A673 (cell line): ENCODE measurements at regions not wholly inside any gene's neighbourhood (a gene's known extent, or its start where the extent isn't known, plus 50 kb on each side); places are given as distances from the start of the nearest gene placed in this dataset.

ENCODE experiments used
- BruUV-seq: library from RNA; stranded (reverse); fragments of 400-500 nt; replicated peaks from 2 replicates; lab custom pipeline; 2021; lab: Mats Ljungman, UMichigan
- CTCF ChIA-PET: fragments of 300-600 bp; sonication (Branson Sonifier 250); formaldehyde crosslinking; loops from one replicate; lab custom pipeline; 2022; ENCODE audit warnings: antibody characterized with exemption; lab: Charles Lee
- POLR2A ChIA-PET: fragments of 300-600 bp; sonication (Branson Sonifier 250); formaldehyde crosslinking; loops from one replicate; lab custom pipeline; 2022; ENCODE audit warnings: antibody characterized with exemption; ENCODE audit not compliant: low non-redundant PET; lab: Charles Lee
- DNase-seq: peaks from one replicate; pipeline ENCODE4 v3.0.0-alpha.2; 2015; ENCODE audit warnings: low spot score
- H3K27ac ChIP-seq: fragments of 200-600 bp; sonication (generic); 2 replicates; pipeline ENCODE4 v1.5.1; 2016; ENCODE audit warnings: mixed run types, low read depth, mild to moderate bottlenecking, mixed read lengths, antibody characterized with exemption, low read length; ENCODE audit not compliant: poor library complexity, severe bottlenecking
- H3K27me3 ChIP-seq: fragments of 200-600 bp; sonication (generic); replicated peaks from 2 replicates; pipeline ENCODE4 v1.6.1; 2017; ENCODE audit warnings: mixed run types, low read depth, mild to moderate bottlenecking, mixed read lengths, antibody characterized with exemption, low read length; ENCODE audit not compliant: insufficient read depth, poor library complexity
- H3K36me3 ChIP-seq: fragments of 200-600 bp; sonication (generic); 2 replicates; pipeline ENCODE4 v1.6.1; 2016; ENCODE audit warnings: mixed run types, mild to moderate bottlenecking, mixed read lengths, antibody characterized with exemption, low read length; ENCODE audit not compliant: insufficient read depth, poor library complexity, severe bottlenecking
- H3K4me1 ChIP-seq: fragments of 200-600 bp; sonication (generic); 2 replicates; pipeline ENCODE4 v1.6.1; 2017; ENCODE audit warnings: mixed run types, mild to moderate bottlenecking, mixed read lengths, antibody characterized with exemption, low read length; ENCODE audit not compliant: insufficient read depth, poor library complexity, severe bottlenecking
- H3K4me3 ChIP-seq: fragments of 200-600 bp; sonication (generic); 2 replicates; pipeline ENCODE4 v1.5.1; 2016; ENCODE audit warnings: low read depth, mixed run types, mild to moderate bottlenecking, mixed read lengths, low read length; ENCODE audit not compliant: poor library complexity, severe bottlenecking
- H3K9me3 ChIP-seq: fragments of 200-600 bp; sonication (generic); 2 replicates; pipeline ENCODE4 v1.6.1; 2016; ENCODE audit warnings: mixed run types, low read depth, mild to moderate bottlenecking, mixed read lengths, antibody characterized with exemption, low read length; ENCODE audit not compliant: poor library complexity, severe bottlenecking
- EZH2 ChIP-seq: fragments of 200-600 bp; sonication (generic); IDR thresholded peaks from 2 replicates; pipeline ENCODE4 v1.6.1; 2017; ENCODE audit warnings: borderline replicate concordance, low read depth, mild to moderate bottlenecking, mixed read lengths, antibody characterized with exemption, low read length; ENCODE audit not compliant: poor library complexity, severe bottlenecking
- intact Hi-C: fragments of 100-400 bp; cut with micrococcal nuclease; formaldehyde crosslinking; loops from one replicate; pipeline ENCODE4 v1.10.0; 2022; ENCODE audit not compliant: unreplicated experiment
- TF ChIP-seq, protein P1 (sequence below): fragments of 300-800, 200-600 bp; sonication (generic); conservative IDR thresholded peaks from 2 replicates; pipeline ENCODE4 v1.5.1; 2017; ENCODE audit warnings: low read depth, mild to moderate bottlenecking, antibody characterized with exemption, low read length, moderate library complexity, mixed read lengths

DNA sequence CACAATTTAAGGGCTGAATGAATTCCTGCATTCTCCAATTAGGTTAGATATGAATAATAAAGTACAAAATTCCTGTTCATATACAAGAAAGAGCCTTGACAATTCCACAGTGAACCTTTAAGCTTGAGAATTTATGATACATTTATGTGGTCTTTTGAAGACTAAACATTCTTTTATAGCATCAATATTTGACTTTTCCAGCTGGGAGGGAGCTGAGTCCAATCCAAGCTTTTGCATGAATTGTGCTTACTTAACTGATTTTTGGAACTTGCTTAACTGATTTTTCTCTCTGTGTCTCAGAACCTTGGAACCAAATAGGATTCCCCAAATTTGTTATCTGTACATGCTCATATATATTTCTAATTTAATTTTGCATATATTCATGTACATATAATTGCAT lies 388.0 kb downstream of the TRIB2 start:
- ChIA-PET POLR2A (no interaction called here), CTCF (no interaction called here)
- Histone ChIP-seq H3K9me3 (no peaks in the 10 kb centered on the region), H3K4me3 (no peak overlapping the region), H3K4me1 (no peaks in the 10 kb centered on the region), H3K27me3 (no peaks in the 10 kb centered on the region), H3K27ac (no peak overlapping the region), H3K36me3 (no peaks in the 10 kb centered on the region)
- TF ChIP-seq, protein P1, sequence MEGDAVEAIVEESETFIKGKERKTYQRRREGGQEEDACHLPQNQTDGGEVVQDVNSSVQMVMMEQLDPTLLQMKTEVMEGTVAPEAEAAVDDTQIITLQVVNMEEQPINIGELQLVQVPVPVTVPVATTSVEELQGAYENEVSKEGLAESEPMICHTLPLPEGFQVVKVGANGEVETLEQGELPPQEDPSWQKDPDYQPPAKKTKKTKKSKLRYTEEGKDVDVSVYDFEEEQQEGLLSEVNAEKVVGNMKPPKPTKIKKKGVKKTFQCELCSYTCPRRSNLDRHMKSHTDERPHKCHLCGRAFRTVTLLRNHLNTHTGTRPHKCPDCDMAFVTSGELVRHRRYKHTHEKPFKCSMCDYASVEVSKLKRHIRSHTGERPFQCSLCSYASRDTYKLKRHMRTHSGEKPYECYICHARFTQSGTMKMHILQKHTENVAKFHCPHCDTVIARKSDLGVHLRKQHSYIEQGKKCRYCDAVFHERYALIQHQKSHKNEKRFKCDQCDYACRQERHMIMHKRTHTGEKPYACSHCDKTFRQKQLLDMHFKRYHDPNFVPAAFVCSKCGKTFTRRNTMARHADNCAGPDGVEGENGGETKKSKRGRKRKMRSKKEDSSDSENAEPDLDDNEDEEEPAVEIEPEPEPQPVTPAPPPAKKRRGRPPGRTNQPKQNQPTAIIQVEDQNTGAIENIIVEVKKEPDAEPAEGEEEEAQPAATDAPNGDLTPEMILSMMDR = no peak
- no peak for TF ChIP-seq EZH2
- BruUV-seq = no TSS peak
- intact Hi-C loops = no loop called here
- DNase-seq = no peak

DNA sequence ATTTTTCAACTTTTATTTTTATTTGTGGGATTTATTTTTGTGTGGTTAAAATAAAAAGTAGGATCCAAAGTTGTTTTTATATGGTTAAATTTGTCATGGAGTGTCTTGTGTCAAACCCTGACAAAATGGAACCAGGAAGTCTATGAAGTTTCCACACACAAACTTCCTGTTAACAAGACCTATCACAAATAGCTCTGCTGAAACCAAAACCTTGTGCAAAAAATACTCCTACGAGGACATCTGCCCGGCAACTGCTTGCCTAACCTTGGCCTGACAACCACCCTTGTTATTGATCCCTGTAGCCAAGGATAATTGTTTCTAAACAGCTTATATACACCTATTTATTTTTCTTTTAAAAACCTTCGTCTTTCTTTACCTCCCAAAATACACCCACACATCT lies 389.6 kb downstream of the TRIB2 start:
- DNase-seq = no peak
- no peak for TF ChIP-seq EZH2
- TF ChIP-seq, protein P1 = no peak
- intact Hi-C loops = no loop called here
- H3K27me3 ChIP-seq = no peaks in the 10 kb centered on the region
- H3K27ac ChIP-seq = no peak overlapping the region
- ChIA-PET CTCF (no interaction called here), POLR2A (no interaction called here)
- no TSS peak for BruUV-seq
- H3K9me3 ChIP-seq = no peaks in the 10 kb centered on the region
- no peaks in the 10 kb centered on the region for H3K4me1 ChIP-seq
- H3K36me3 ChIP-seq = no peaks in the 10 kb centered on the region
- H3K4me3 ChIP-seq = no peak overlapping the region

DNA sequence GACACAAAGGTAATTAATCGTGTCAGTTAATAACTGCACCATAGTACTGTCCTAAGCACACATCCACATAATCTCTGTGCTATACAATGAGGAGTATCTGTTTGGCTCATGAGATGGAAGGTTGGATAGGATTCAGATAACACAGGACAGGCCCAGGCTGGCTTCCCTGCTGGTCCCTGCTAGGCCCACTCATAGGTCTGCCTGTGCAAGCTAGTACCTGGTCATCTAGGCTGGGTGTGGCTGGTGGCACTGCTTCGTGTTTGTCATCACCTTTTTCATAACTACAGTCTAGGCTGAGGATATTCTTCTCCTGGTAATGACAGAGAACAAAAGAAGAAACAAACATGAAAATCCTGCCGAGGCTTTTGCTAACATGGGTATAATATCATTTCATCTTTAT lies 392.8 kb downstream of the TRIB2 start:
- no peaks in the 10 kb centered on the region for H3K4me1 ChIP-seq
- no peak overlapping the region for H3K4me3 ChIP-seq
- H3K36me3 ChIP-seq = no peaks in the 10 kb centered on the region
- no peak overlapping the region for H3K27ac ChIP-seq
- intact Hi-C loops = no loop called here
- no peak for DNase-seq
- ChIA-PET CTCF (no interaction called here), POLR2A (no interaction called here)
- no peaks in the 10 kb centered on the region for H3K27me3 ChIP-seq
- no TSS peak for BruUV-seq
- H3K9me3 ChIP-seq = no peaks in the 10 kb centered on the region
- TF ChIP-seq EZH2 = no peak
- TF ChIP-seq, protein P1 = no peak
